ENCODE measurements at regions not wholly inside any gene's neighbourhood (a gene's known extent, or its start where the extent isn't known, plus 50 kb on each side); places are given as distances from the start of the nearest gene placed in this dataset.

- DNase-seq (ENCODE audit: insufficient read length, low spot score) (no peak), FAIRE-seq (no peak)
- TF ChIP-seq SPI1 (IDR thresholded peaks at IDR 0.05; ENCODE audit: low read depth, low read length) (no peak), POLR2A (IDR thresholded peaks at IDR 0.05; ENCODE audit: low read depth, low read length) (no peak), POLR2AphosphoS5 (IDR thresholded peaks at IDR 0.05; ENCODE audit: low read depth, low read length) (no peak), POU2F2 (IDR thresholded peaks at IDR 0.05; ENCODE audit: low read depth, low read length) (no peak), TAF1 (IDR thresholded peaks at IDR 0.05; ENCODE audit: low read depth, low read length) (no peak), PAX5 (IDR thresholded peaks at IDR 0.05; ENCODE audit: insufficient read depth, low read length, severe bottlenecking) (no peak)
These were observed 519.3 kb upstream of the CADM2 start for GRCh38 chr3:84439476-84439875.

GRCh38 chr3:84440291-84440690 lies 518.5 kb upstream of the CADM2 start:
- no peak for FAIRE-seq
- no peak for TF ChIP-seq POLR2AphosphoS5 (IDR thresholded peaks at IDR 0.05; ENCODE audit: low read depth, low read length)
- TF ChIP-seq POLR2A (IDR thresholded peaks at IDR 0.05; ENCODE audit: low read depth, low read length): no peak
- TF ChIP-seq SPI1 (IDR thresholded peaks at IDR 0.05; ENCODE audit: low read depth, low read length): no peak
- TF ChIP-seq PAX5 (IDR thresholded peaks at IDR 0.05; ENCODE audit: insufficient read depth, low read length, severe bottlenecking): no peak
- TF ChIP-seq POU2F2 (IDR thresholded peaks at IDR 0.05; ENCODE audit: low read depth, low read length): no peak
- TF ChIP-seq TAF1 (IDR thresholded peaks at IDR 0.05; ENCODE audit: low read depth, low read length): no peak
- DNase-seq (ENCODE audit: insufficient read length, low spot score): no peak

GRCh38 chr3:84442533-84442932 lies 516.3 kb upstream of the CADM2 start:
- TF ChIP-seq TAF1 (IDR thresholded peaks at IDR 0.05; ENCODE audit: low read depth, low read length) (no peak), SPI1 (IDR thresholded peaks at IDR 0.05; ENCODE audit: low read depth, low read length) (no peak), PAX5 (IDR thresholded peaks at IDR 0.05; ENCODE audit: insufficient read depth, low read length, severe bottlenecking) (no peak), POLR2A (IDR thresholded peaks at IDR 0.05; ENCODE audit: low read depth, low read length) (no peak), POU2F2 (IDR thresholded peaks at IDR 0.05; ENCODE audit: low read depth, low read length) (no peak), POLR2AphosphoS5 (IDR thresholded peaks at IDR 0.05; ENCODE audit: low read depth, low read length) (no peak)
- DNase-seq (ENCODE audit: insufficient read length, low spot score) (no peak), FAIRE-seq (no peak)

- no peak for FAIRE-seq
- no peak for TF ChIP-seq TAF1 (IDR thresholded peaks at IDR 0.05; ENCODE audit: low read depth, low read length)
- no peak for TF ChIP-seq PAX5 (IDR thresholded peaks at IDR 0.05; ENCODE audit: insufficient read depth, low read length, severe bottlenecking)
- TF ChIP-seq SPI1 (IDR thresholded peaks at IDR 0.05; ENCODE audit: low read depth, low read length): no peak
- DNase-seq (ENCODE audit: insufficient read length, low spot score): no peak
These were observed 513.9 kb upstream of the CADM2 start for GRCh38 chr3:84444726-84445521.

GRCh38 chr3:84487296-84487695 lies 471.5 kb upstream of the CADM2 start:
- DNase-seq (ENCODE audit: insufficient read length, low spot score): no peak
- FAIRE-seq: no peak
- TF ChIP-seq POLR2AphosphoS5 (IDR thresholded peaks at IDR 0.05; ENCODE audit: low read depth, low read length) (no peak), POU2F2 (IDR thresholded peaks at IDR 0.05; ENCODE audit: low read depth, low read length) (no peak), TAF1 (IDR thresholded peaks at IDR 0.05; ENCODE audit: low read depth, low read length) (no peak), POLR2A (IDR thresholded peaks at IDR 0.05; ENCODE audit: low read depth, low read length) (no peak), SPI1 (IDR thresholded peaks at IDR 0.05; ENCODE audit: low read depth, low read length) (no peak), PAX5 (IDR thresholded peaks at IDR 0.05; ENCODE audit: insufficient read depth, low read length, severe bottlenecking) (no peak)

- DNase-seq (ENCODE audit: insufficient read length, low spot score) (no peak), FAIRE-seq (no peak)
- TF ChIP-seq POU2F2 (IDR thresholded peaks at IDR 0.05; ENCODE audit: low read depth, low read length): no peak
- TF ChIP-seq PAX5 (IDR thresholded peaks at IDR 0.05; ENCODE audit: insufficient read depth, low read length, severe bottlenecking): no peak
- no peak for TF ChIP-seq TAF1 (IDR thresholded peaks at IDR 0.05; ENCODE audit: low read depth, low read length)
- TF ChIP-seq POLR2AphosphoS5 (IDR thresholded peaks at IDR 0.05; ENCODE audit: low read depth, low read length): no peak
- TF ChIP-seq POLR2A (IDR thresholded peaks at IDR 0.05; ENCODE audit: low read depth, low read length): no peak
- no peak for TF ChIP-seq SPI1 (IDR thresholded peaks at IDR 0.05; ENCODE audit: low read depth, low read length)
These were observed 454.0 kb upstream of the CADM2 start for GRCh38 chr3:84504761-84505160.

- no peak for FAIRE-seq
- DNase-seq (ENCODE audit: insufficient read length, low spot score): no peak
- TF ChIP-seq PAX5 (IDR thresholded peaks at IDR 0.05; ENCODE audit: insufficient read depth, low read length, severe bottlenecking) (no peak), POLR2AphosphoS5 (IDR thresholded peaks at IDR 0.05; ENCODE audit: low read depth, low read length) (no peak), TAF1 (IDR thresholded peaks at IDR 0.05; ENCODE audit: low read depth, low read length) (no peak), POLR2A (IDR thresholded peaks at IDR 0.05; ENCODE audit: low read depth, low read length) (no peak), POU2F2 (IDR thresholded peaks at IDR 0.05; ENCODE audit: low read depth, low read length) (no peak), SPI1 (IDR thresholded peaks at IDR 0.05; ENCODE audit: low read depth, low read length) (no peak)
These were observed 448.8 kb upstream of the CADM2 start for GRCh38 chr3:84510007-84510406.

- FAIRE-seq: no peak
- DNase-seq (ENCODE audit: insufficient read length, low spot score): no peak
- no peak for TF ChIP-seq PAX5 (IDR thresholded peaks at IDR 0.05; ENCODE audit: insufficient read depth, low read length, severe bottlenecking)
- TF ChIP-seq POU2F2 (IDR thresholded peaks at IDR 0.05; ENCODE audit: low read depth, low read length): no peak
- TF ChIP-seq POLR2AphosphoS5 (IDR thresholded peaks at IDR 0.05; ENCODE audit: low read depth, low read length): no peak
- TF ChIP-seq TAF1 (IDR thresholded peaks at IDR 0.05; ENCODE audit: low read depth, low read length): no peak
- no peak for TF ChIP-seq SPI1 (IDR thresholded peaks at IDR 0.05; ENCODE audit: low read depth, low read length)
- no peak for TF ChIP-seq POLR2A (IDR thresholded peaks at IDR 0.05; ENCODE audit: low read depth, low read length)
These were observed 435.9 kb upstream of the CADM2 start for GRCh38 chr3:84522893-84523292.

GRCh38 chr3:84536916-84537315 lies 421.9 kb upstream of the CADM2 start:
- DNase-seq (ENCODE audit: insufficient read length, low spot score): no peak
- no peak for FAIRE-seq
- TF ChIP-seq POLR2AphosphoS5 (IDR thresholded peaks at IDR 0.05; ENCODE audit: low read depth, low read length) (no peak), SPI1 (IDR thresholded peaks at IDR 0.05; ENCODE audit: low read depth, low read length) (no peak), TAF1 (IDR thresholded peaks at IDR 0.05; ENCODE audit: low read depth, low read length) (no peak), POU2F2 (IDR thresholded peaks at IDR 0.05; ENCODE audit: low read depth, low read length) (no peak), POLR2A (IDR thresholded peaks at IDR 0.05; ENCODE audit: low read depth, low read length) (no peak), PAX5 (IDR thresholded peaks at IDR 0.05; ENCODE audit: insufficient read depth, low read length, severe bottlenecking) (no peak)

Measured in GM12891 (cell line).